ENCODE measurements at regions not wholly inside any gene's neighbourhood (a gene's known extent, or its start where the extent isn't known, plus 50 kb on each side); places are given as distances from the start of the nearest gene placed in this dataset.

- DNase-seq: no peak
- Mint-ChIP-seq H3K27me3 (peaks cover 2 to 8% of the 10 kb centered on the region in 2 donors), H3K27ac (no peak overlapping the region), H3K4me3 (no peak overlapping the region), H3K4me1 (no peaks in the 10 kb centered on the region), H3K36me3 (no peaks in the 10 kb centered on the region), H3K9me3 (peaks cover 0 to 2% (median 0%) of the 10 kb centered on the region in 8 donors)
- no peak overlapping the region for H3K4me3 ChIP-seq (ENCODE audit: low read length in 2 of 2)
- H3K27me3 ChIP-seq (ENCODE audit: insufficient read depth, low read length): no peaks in the 10 kb centered on the region
- H3K4me1 ChIP-seq (ENCODE audit: insufficient read depth, low read length): no peaks in the 10 kb centered on the region
- H3K9me3 ChIP-seq (ENCODE audit: control insufficient read depth in 1 of 2, low read length in 2 of 2): no peaks in the 10 kb centered on the region
- no peaks in the 10 kb centered on the region for H3K36me3 ChIP-seq (ENCODE audit: insufficient read depth, low read length)
- intact Hi-C loops (cut with micrococcal nuclease): no loop called here
- no peak overlapping the region for H3K27ac ChIP-seq (ENCODE audit: low read depth, low read length)
- ChIA-PET POLR2A (ENCODE audit: partially characterized antibody) (no interaction called here), CTCF (ENCODE audit: partially characterized antibody) (interaction anchor here (2.3 kb wide), 1 partner anchor 10 kb away, joined by 5 read pairs; no protein-coding TSS in a partner anchor)
Observed at GRCh38 chr5:109580225-109580624, 109.5 kb upstream of the MAN2A1 start.

GRCh38 chr5:109575506-109575905, 114.2 kb upstream of the MAN2A1 start:
- peaks cover 3 to 4% of the 10 kb centered on the region in 2 donors for H3K27me3 Mint-ChIP-seq
- no peaks in the 10 kb centered on the region for H3K36me3 Mint-ChIP-seq
- no peak overlapping the region for H3K27ac Mint-ChIP-seq
- DNase-seq: no peak
- intact Hi-C loops (cut with micrococcal nuclease): no loop called here
- ChIA-PET CTCF (ENCODE audit: partially characterized antibody) (no interaction called here), POLR2A (ENCODE audit: partially characterized antibody) (no interaction called here)
- Histone ChIP-seq H3K4me1 (ENCODE audit: insufficient read depth, low read length) (no peaks in the 10 kb centered on the region), H3K36me3 (ENCODE audit: insufficient read depth, low read length) (no peaks in the 10 kb centered on the region), H3K9me3 (ENCODE audit: control insufficient read depth in 1 of 2, low read length in 2 of 2) (no peaks in the 10 kb centered on the region), H3K4me3 (ENCODE audit: low read length in 2 of 2) (no peak overlapping the region), H3K27ac (ENCODE audit: low read depth, low read length) (no peak overlapping the region), H3K27me3 (ENCODE audit: insufficient read depth, low read length) (no peaks in the 10 kb centered on the region)
- peaks cover 0 to 2% (median 0%) of the 10 kb centered on the region in 8 donors for H3K9me3 Mint-ChIP-seq
- no peak overlapping the region for H3K4me3 Mint-ChIP-seq
- H3K4me1 Mint-ChIP-seq: no peaks in the 10 kb centered on the region

- Mint-ChIP-seq H3K9me3 (peaks cover 0 to 2% (median 0%) of the 10 kb centered on the region in 8 donors), H3K36me3 (no peaks in the 10 kb centered on the region)
Observed at GRCh38 chr5:109574985-109575384, 114.7 kb upstream of the MAN2A1 start.

GRCh38 chr5:109573766-109574165, 116.0 kb upstream of the MAN2A1 start:
- intact Hi-C loops (cut with micrococcal nuclease): no loop called here
- H3K4me1 Mint-ChIP-seq: no peaks in the 10 kb centered on the region
- no peak for DNase-seq
- Histone ChIP-seq H3K27ac (ENCODE audit: low read depth, low read length) (no peak overlapping the region), H3K4me3 (ENCODE audit: low read length in 2 of 2) (no peak overlapping the region), H3K4me1 (ENCODE audit: insufficient read depth, low read length) (no peaks in the 10 kb centered on the region), H3K36me3 (ENCODE audit: insufficient read depth, low read length) (no peaks in the 10 kb centered on the region), H3K9me3 (ENCODE audit: control insufficient read depth in 1 of 2, low read length in 2 of 2) (no peaks in the 10 kb centered on the region), H3K27me3 (ENCODE audit: insufficient read depth, low read length) (no peaks in the 10 kb centered on the region)
- H3K27ac Mint-ChIP-seq: no peak overlapping the region
- no peak overlapping the region for H3K4me3 Mint-ChIP-seq
- CTCF ChIA-PET (ENCODE audit: partially characterized antibody): no interaction called here
- H3K27me3 Mint-ChIP-seq: peaks cover 3 to 4% of the 10 kb centered on the region in 2 donors
- POLR2A ChIA-PET (ENCODE audit: partially characterized antibody): no interaction called here
- H3K9me3 Mint-ChIP-seq: peaks cover 0 to 2% (median 0%) of the 10 kb centered on the region in 8 donors
- no peaks in the 10 kb centered on the region for H3K36me3 Mint-ChIP-seq

More at GRCh38 chr5:109574985-109575384, 114.7 kb upstream of the MAN2A1 start:
- no peaks in the 10 kb centered on the region for H3K36me3 ChIP-seq (ENCODE audit: insufficient read depth, low read length)
- POLR2A ChIA-PET (ENCODE audit: partially characterized antibody): no interaction called here
- intact Hi-C loops (cut with micrococcal nuclease): no loop called here
- CTCF ChIA-PET (ENCODE audit: partially characterized antibody): no interaction called here
- no peaks in the 10 kb centered on the region for H3K27me3 ChIP-seq (ENCODE audit: insufficient read depth, low read length)
- Mint-ChIP-seq H3K4me3 (no peak overlapping the region), H3K27me3 (peaks cover 3 to 4% of the 10 kb centered on the region in 2 donors), H3K27ac (no peak overlapping the region), H3K4me1 (no peaks in the 10 kb centered on the region)
- H3K4me3 ChIP-seq (ENCODE audit: low read length in 2 of 2): no peak overlapping the region
- H3K9me3 ChIP-seq (ENCODE audit: control insufficient read depth in 1 of 2, low read length in 2 of 2): no peaks in the 10 kb centered on the region
- no peaks in the 10 kb centered on the region for H3K4me1 ChIP-seq (ENCODE audit: insufficient read depth, low read length)
- no peak overlapping the region for H3K27ac ChIP-seq (ENCODE audit: low read depth, low read length)
- no peak for DNase-seq

GRCh38 chr5:109573256-109573655, 116.5 kb upstream of the MAN2A1 start:
- H3K4me1 Mint-ChIP-seq: no peaks in the 10 kb centered on the region
- POLR2A ChIA-PET (ENCODE audit: partially characterized antibody): no interaction called here
- H3K27ac ChIP-seq (ENCODE audit: low read depth, low read length): no peak overlapping the region

GRCh38 chr5:109571785-109572184, 117.9 kb upstream of the MAN2A1 start:
- no peak overlapping the region for H3K27ac ChIP-seq (ENCODE audit: low read depth, low read length)
- ChIA-PET CTCF (ENCODE audit: partially characterized antibody) (no interaction called here), POLR2A (ENCODE audit: partially characterized antibody) (no interaction called here)
- no peaks in the 10 kb centered on the region for H3K27me3 ChIP-seq (ENCODE audit: insufficient read depth, low read length)
- Mint-ChIP-seq H3K27ac (no peak overlapping the region), H3K4me1 (no peaks in the 10 kb centered on the region), H3K27me3 (peaks cover 2 to 4% of the 10 kb centered on the region in 2 donors), H3K4me3 (no peak overlapping the region), H3K9me3 (peaks cover 0 to 2% (median 0%) of the 10 kb centered on the region in 8 donors), H3K36me3 (no peaks in the 10 kb centered on the region)
- no peaks in the 10 kb centered on the region for H3K9me3 ChIP-seq (ENCODE audit: control insufficient read depth in 1 of 2, low read length in 2 of 2)
- no peak for DNase-seq
- no peak overlapping the region for H3K4me3 ChIP-seq (ENCODE audit: low read length in 2 of 2)
- H3K4me1 ChIP-seq (ENCODE audit: insufficient read depth, low read length): no peaks in the 10 kb centered on the region
- intact Hi-C loops (cut with micrococcal nuclease): no loop called here
- no peaks in the 10 kb centered on the region for H3K36me3 ChIP-seq (ENCODE audit: insufficient read depth, low read length)

More at GRCh38 chr5:109573256-109573655, 116.5 kb upstream of the MAN2A1 start:
- intact Hi-C loops (cut with micrococcal nuclease): no loop called here
- no peaks in the 10 kb centered on the region for H3K36me3 ChIP-seq (ENCODE audit: insufficient read depth, low read length)
- DNase-seq: no peak
- Mint-ChIP-seq H3K36me3 (no peaks in the 10 kb centered on the region), H3K9me3 (peaks cover 0 to 2% (median 0%) of the 10 kb centered on the region in 8 donors), H3K27ac (no peak overlapping the region), H3K4me3 (no peak overlapping the region), H3K27me3 (peaks cover 3 to 4% of the 10 kb centered on the region in 2 donors)
- CTCF ChIA-PET (ENCODE audit: partially characterized antibody): no interaction called here
- no peaks in the 10 kb centered on the region for H3K4me1 ChIP-seq (ENCODE audit: insufficient read depth, low read length)
- H3K9me3 ChIP-seq (ENCODE audit: control insufficient read depth in 1 of 2, low read length in 2 of 2): no peaks in the 10 kb centered on the region
- no peak overlapping the region for H3K4me3 ChIP-seq (ENCODE audit: low read length in 2 of 2)
- no peaks in the 10 kb centered on the region for H3K27me3 ChIP-seq (ENCODE audit: insufficient read depth, low read length)

- no peaks in the 10 kb centered on the region for H3K27me3 ChIP-seq (ENCODE audit: insufficient read depth, low read length)
- peaks cover 2 to 6% of the 10 kb centered on the region in 2 donors for H3K27me3 Mint-ChIP-seq
- H3K4me1 Mint-ChIP-seq: no peaks in the 10 kb centered on the region
- no peaks in the 10 kb centered on the region for H3K9me3 Mint-ChIP-seq
- ChIA-PET CTCF (ENCODE audit: partially characterized antibody) (no interaction called here), POLR2A (ENCODE audit: partially characterized antibody) (no interaction called here)
- H3K4me3 Mint-ChIP-seq: no peak overlapping the region
- H3K27ac Mint-ChIP-seq: no peak overlapping the region
- no peaks in the 10 kb centered on the region for H3K36me3 ChIP-seq (ENCODE audit: insufficient read depth, low read length)
- H3K4me1 ChIP-seq (ENCODE audit: insufficient read depth, low read length): no peaks in the 10 kb centered on the region
- H3K9me3 ChIP-seq (ENCODE audit: control insufficient read depth in 1 of 2, low read length in 2 of 2): no peaks in the 10 kb centered on the region
- intact Hi-C loops (cut with micrococcal nuclease): no loop called here
- DNase-seq: no peak
- no peak overlapping the region for H3K27ac ChIP-seq (ENCODE audit: low read depth, low read length)
- no peak overlapping the region for H3K4me3 ChIP-seq (ENCODE audit: low read length in 2 of 2)
- no peaks in the 10 kb centered on the region for H3K36me3 Mint-ChIP-seq
Observed at GRCh38 chr5:109570362-109570874, 119.3 kb upstream of the MAN2A1 start.

Measured in CD4-positive, alpha-beta memory T cell (primary cell).